GM19438 (cell line): ENCODE measurements at regions not wholly inside any gene's neighbourhood (a gene's known extent, or its start where the extent isn't known, plus 50 kb on each side); places are given as distances from the start of the nearest gene placed in this dataset.

Source experiments
- ATAC-seq: cut with Tn5 transposase; IDR thresholded peaks from one replicate; pipeline ENCODE4 v1.9.1; 2021; ENCODE audit warnings: low read depth; ENCODE audit not compliant: unreplicated experiment

DNA sequence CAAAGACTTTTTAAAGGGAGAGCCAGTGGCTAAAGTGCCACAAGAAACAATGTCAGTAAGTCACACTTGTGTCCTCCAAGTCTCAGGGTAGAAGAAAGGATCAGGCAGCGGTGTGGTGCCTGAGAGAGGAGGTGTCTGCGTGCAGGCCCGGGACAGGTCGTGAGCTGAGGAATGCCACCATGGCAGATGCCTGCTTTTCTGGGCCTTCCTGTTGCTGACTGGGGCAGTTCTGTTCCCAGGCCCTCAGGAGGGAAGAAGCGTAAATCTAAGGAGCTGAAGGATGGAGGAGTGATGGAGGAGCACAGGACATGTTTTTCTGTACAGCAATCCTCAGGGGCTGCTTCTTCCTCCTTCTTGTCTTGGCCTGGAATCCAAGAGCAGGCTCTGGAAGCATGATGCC lies 165.8 kb downstream of the ZBTB18 start:
- no peak for ATAC-seq

DNA sequence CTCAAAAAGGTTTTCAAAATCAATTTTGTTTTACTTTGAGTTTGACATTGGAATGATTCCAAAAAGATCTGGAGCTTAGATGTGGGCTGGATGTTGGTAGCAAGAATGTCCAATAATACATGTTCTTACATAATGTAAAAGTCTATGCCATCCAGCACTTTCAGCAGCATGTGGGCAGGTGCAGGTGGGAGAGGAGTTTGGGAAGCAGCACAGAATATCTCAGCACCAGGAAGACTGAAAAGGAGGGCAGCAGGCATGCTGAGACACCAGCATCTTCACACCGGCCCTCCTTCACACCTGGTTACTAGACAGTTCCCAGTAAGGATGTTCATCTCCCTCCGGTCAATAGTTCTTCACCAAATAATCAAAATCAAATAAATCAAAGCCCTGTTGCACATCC lies 166.6 kb downstream of the ZBTB18 start:
- ATAC-seq, result no peak

GRCh38 chr1:244218220-244218619 lies 167.1 kb downstream of the ZBTB18 start:
- no peak for ATAC-seq

GRCh38 chr1:244219149-244219548 lies 168.1 kb downstream of the ZBTB18 start:
- no peak for ATAC-seq

GRCh38 chr1:244219802-244220201 lies 168.7 kb downstream of the ZBTB18 start:
- ATAC-seq, result no peak

DNA sequence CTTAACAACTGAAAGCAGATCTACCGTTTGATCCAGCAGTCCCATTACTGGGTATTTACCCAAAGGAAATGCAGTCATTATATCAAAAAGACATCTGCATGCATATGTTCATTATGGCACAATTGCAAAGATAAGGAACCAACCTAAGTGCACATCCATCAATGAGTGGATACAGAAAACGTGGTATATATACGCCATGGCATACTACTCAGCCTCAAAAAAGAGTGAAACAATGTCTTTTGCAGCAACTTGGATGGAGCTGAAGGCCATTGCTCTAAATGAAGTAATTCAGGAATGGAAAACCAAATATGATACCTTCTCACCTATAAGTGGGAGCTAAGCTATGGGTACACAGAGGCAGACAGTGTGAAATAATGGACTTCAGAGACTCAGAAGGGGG lies 169.3 kb downstream of the ZBTB18 start:
- ATAC-seq, result no peak

- ATAC-seq, result no peak
Measured at GRCh38 chr1:244221991-244222390, 170.9 kb downstream of the ZBTB18 start.

GRCh38 chr1:244224487-244225430 lies 173.7 kb downstream of the ZBTB18 start:
- no peak for ATAC-seq

- no peak for ATAC-seq
Measured at GRCh38 chr1:244226435-244226834, 175.4 kb downstream of the ZBTB18 start.

- no peak for ATAC-seq
Measured at GRCh38 chr1:244230470-244230869, 179.4 kb downstream of the ZBTB18 start.

GRCh38 chr1:244231193-244231571 lies 180.1 kb downstream of the ZBTB18 start:
- no peak for ATAC-seq

GRCh38 chr1:244231572-244232315 lies 180.7 kb downstream of the ZBTB18 start:
- no peak for ATAC-seq

GRCh38 chr1:244234009-244234643 lies 183.0 kb downstream of the ZBTB18 start:
- ATAC-seq, result no peak

DNA sequence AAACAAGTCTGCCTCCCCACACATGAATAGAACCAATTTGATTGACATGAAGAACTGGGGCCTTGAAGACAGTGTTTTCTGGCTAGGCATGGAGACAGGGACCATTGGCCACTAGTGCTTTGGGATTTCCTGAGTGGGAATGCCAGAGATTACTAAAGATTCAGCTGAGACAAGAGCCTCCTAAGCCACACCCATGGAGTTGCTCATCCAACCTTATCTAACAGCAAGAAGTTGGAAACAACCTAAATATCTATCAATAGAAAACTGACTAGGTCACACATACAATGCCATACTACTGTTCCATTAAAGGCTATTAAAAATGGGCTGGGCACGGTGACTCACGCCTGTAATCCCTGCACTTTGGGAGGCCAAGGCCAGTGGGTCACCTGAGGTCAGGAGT lies 184.1 kb downstream of the ZBTB18 start:
- no peak for ATAC-seq

DNA sequence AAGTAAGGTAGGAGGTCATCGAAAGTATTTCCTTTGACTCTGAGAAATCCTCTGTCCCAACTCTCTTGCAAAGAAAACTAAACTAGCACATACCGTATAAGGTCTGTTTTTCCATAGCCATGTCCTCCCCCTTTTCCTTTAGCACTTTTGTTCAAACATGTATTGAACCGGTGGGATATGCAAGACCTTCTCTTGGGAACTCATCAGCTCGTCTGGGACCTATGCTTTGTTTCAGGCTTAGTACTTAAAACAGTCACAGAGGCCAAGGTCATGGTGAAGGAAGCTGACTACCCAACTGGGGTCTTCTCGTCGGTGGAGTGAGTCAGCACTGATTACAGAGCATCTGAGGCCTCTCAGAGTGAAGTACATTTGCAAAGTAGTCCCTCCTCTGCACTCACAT lies 185.0 kb downstream of the ZBTB18 start:
- no peak for ATAC-seq

- ATAC-seq, result no peak
Measured at GRCh38 chr1:244236721-244237120, 185.6 kb downstream of the ZBTB18 start.

DNA sequence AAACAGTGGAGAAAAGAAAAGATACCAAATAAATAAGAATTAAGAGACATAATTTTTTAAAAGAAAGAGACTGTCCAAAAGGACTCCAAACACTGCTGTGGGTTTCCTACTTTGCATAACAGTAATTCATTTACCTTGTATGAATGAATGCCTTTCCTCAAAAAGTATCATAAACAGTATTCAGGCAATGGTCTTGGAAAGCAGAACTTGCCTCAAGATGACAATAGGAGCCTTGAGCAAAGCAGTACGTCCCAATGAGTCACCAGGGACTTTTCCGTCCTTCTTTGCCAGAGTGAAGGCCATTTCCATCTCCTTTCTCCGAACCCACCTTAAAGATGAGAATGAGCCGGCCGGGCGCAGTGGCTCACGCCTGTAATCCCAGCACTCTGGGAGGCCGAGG lies 186.4 kb downstream of the ZBTB18 start:
- ATAC-seq, result no peak

DNA sequence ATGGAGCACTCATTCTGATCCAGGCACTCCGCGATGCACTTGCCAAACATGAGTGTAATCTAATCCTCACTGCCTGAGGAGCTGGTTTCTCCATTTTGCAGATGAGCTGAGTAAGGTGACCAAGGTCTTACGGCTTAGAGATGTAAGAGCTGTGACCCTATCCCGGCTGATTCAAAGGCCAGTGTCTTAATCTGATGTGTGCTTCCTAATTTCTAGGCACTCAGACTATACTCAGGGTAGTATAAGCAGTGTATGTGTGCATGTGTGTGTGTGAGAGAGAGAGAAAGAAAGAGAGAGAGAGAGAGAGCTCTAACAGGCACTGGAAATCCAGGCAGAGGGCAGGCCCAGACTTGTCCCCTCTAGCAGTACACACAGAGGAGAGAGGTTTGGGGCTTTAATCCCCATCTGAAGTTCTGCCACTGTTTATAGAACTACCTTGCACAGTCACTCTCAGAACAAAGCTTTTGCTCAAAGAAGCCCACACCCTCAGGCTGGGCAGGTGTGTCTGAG lies 188.2 kb downstream of the ZBTB18 start:
- no peak for ATAC-seq

- no peak for ATAC-seq
Measured at GRCh38 chr1:244241438-244241837, 190.4 kb downstream of the ZBTB18 start.

GRCh38 chr1:244242446-244242845 lies 191.4 kb downstream of the ZBTB18 start:
- ATAC-seq, result no peak

DNA sequence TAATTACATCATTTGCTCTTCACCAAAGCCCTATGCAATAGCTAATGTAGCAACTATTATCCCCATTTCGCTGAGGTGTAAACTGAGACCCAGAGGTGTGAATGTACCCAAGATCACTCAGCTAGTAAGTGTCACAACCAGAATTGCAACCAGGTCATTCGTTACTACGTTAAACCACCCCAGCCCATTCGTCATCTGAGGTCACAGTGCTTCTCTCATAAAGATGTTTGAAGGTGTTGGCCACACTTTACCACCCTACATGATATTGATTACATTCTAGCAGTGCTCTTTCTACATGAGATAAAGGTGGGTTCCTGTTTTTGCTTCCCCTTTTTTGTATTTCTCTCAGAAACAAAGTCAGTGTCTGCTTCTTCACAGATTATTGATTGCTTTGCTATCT lies 195.3 kb downstream of the ZBTB18 start:
- ATAC-seq, result no peak
